ENCODE measurements at regions not wholly inside any gene's neighbourhood (a gene's known extent, or its start where the extent isn't known, plus 50 kb on each side); places are given as distances from the start of the nearest gene placed in this dataset.
A peak's percentile ranks its signal among the peaks of the same experiment; 100 is the strongest.

- no peak for DNase-seq
- intact Hi-C loops (cut with DNase I) = no loop called here
- H3K27ac ChIP-seq = no peak overlapping the region
- no peak for TF ChIP-seq POLR2AphosphoS5 (IDR thresholded peaks at IDR 0.05)
- no peak for TF ChIP-seq EP300 (IDR thresholded peaks at IDR 0.05)
- TF ChIP-seq, protein P1, sequence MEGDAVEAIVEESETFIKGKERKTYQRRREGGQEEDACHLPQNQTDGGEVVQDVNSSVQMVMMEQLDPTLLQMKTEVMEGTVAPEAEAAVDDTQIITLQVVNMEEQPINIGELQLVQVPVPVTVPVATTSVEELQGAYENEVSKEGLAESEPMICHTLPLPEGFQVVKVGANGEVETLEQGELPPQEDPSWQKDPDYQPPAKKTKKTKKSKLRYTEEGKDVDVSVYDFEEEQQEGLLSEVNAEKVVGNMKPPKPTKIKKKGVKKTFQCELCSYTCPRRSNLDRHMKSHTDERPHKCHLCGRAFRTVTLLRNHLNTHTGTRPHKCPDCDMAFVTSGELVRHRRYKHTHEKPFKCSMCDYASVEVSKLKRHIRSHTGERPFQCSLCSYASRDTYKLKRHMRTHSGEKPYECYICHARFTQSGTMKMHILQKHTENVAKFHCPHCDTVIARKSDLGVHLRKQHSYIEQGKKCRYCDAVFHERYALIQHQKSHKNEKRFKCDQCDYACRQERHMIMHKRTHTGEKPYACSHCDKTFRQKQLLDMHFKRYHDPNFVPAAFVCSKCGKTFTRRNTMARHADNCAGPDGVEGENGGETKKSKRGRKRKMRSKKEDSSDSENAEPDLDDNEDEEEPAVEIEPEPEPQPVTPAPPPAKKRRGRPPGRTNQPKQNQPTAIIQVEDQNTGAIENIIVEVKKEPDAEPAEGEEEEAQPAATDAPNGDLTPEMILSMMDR (IDR thresholded peaks at IDR 0.05) = no peak
- TF ChIP-seq POLR2A (IDR thresholded peaks at IDR 0.05) = no peak
- H3K27me3 ChIP-seq = no peaks in the 10 kb centered on the region
- WGBS, 2 donors = 16 to 58% methylated on average over 2 of the region's 2 CpGs
- no peaks in the 10 kb centered on the region for H3K4me1 ChIP-seq
- H3K4me3 ChIP-seq = no peak overlapping the region
- H3K36me3 ChIP-seq = no peaks in the 10 kb centered on the region
- no peaks in the 10 kb centered on the region for H3K9me3 ChIP-seq
These were observed 52.8 kb downstream of the PPP1R2C start for GRCh38 chrX:42725196-42725595.

DNA sequence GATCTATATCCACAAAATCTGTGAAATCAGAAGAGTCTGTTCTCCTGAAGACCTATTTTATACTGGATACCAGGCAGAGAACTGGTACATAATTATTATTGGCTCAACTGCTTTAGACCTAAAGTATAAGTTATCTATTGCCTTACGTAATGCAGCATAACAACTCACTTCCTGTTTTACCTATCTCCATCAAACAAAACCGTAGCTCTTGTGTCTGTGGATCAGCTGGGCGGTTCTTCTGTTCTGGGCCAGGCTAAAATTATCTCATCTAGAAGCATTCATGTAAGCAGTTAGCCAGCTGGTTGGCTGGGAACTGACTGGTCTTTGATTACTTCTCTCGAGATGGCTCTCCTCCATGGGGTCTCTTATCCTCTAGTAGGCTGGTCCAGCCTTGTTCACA is 57.8 kb downstream of the PPP1R2C start:
- no peaks in the 10 kb centered on the region for H3K9me3 ChIP-seq

DNA sequence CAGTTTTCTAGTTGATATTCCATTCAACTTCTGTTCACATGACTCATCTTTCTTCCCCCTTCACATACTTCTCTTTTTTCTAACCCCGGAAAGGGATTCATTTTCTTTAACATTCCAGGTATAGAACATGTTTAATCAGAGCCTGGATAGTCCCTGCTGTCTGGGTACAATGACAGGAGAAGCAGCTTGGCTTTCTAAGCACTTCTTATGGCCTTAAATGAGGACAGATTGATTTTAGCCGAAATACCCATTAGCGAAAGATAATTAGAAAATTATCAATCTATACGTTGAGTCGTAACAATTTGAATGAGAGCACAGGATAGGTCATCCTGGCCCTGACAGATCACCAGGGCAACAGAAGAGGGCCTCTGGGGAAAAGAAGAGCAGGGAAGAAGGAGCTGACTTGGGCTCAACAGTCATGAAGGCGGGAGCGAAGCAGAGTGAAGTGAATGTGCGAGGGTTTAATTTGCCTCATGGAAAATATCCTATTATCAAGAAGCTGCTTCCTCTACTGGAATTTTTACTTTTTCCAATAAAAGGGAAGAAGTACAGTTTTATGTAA is 62.2 kb downstream of the PPP1R2C start:
- intact Hi-C loops (cut with DNase I) = no loop called here
- no peak overlapping the region for H3K27ac ChIP-seq
- no peaks in the 10 kb centered on the region for H3K36me3 ChIP-seq
- H3K27me3 ChIP-seq = no peaks in the 10 kb centered on the region
- WGBS, 2 donors = 74 to 85% methylated on average over 8 of the region's 8 CpGs
- DNase-seq = no peak
- H3K4me1 ChIP-seq = no peaks in the 10 kb centered on the region
- no peaks in the 10 kb centered on the region for H3K9me3 ChIP-seq
- H3K4me3 ChIP-seq = no peak overlapping the region
- TF ChIP-seq, protein P1 (IDR thresholded peaks at IDR 0.05) = no peak
- no peak for TF ChIP-seq POLR2A (IDR thresholded peaks at IDR 0.05)
- TF ChIP-seq EP300 (IDR thresholded peaks at IDR 0.05) = no peak
- no peak for TF ChIP-seq POLR2AphosphoS5 (IDR thresholded peaks at IDR 0.05)

More for the DNA sequence above, 57.8 kb downstream of the PPP1R2C start:
- H3K4me1 ChIP-seq = no peaks in the 10 kb centered on the region
- no peak for DNase-seq
- H3K27me3 ChIP-seq = no peaks in the 10 kb centered on the region
- H3K4me3 ChIP-seq = no peak overlapping the region
- intact Hi-C loops (cut with DNase I) = no loop called here
- whole genome bisulfite sequencing, 2 donors = 71 to 85% methylated on average over 4 of the region's 4 CpGs
- H3K36me3 ChIP-seq = no peaks in the 10 kb centered on the region
- TF ChIP-seq POLR2AphosphoS5 (IDR thresholded peaks at IDR 0.05) (no peak), POLR2A (IDR thresholded peaks at IDR 0.05) (no peak), EP300 (IDR thresholded peaks at IDR 0.05) (no peak)
- TF ChIP-seq, protein P1 (IDR thresholded peaks at IDR 0.05) = no peak
- H3K27ac ChIP-seq = no peak overlapping the region

DNA sequence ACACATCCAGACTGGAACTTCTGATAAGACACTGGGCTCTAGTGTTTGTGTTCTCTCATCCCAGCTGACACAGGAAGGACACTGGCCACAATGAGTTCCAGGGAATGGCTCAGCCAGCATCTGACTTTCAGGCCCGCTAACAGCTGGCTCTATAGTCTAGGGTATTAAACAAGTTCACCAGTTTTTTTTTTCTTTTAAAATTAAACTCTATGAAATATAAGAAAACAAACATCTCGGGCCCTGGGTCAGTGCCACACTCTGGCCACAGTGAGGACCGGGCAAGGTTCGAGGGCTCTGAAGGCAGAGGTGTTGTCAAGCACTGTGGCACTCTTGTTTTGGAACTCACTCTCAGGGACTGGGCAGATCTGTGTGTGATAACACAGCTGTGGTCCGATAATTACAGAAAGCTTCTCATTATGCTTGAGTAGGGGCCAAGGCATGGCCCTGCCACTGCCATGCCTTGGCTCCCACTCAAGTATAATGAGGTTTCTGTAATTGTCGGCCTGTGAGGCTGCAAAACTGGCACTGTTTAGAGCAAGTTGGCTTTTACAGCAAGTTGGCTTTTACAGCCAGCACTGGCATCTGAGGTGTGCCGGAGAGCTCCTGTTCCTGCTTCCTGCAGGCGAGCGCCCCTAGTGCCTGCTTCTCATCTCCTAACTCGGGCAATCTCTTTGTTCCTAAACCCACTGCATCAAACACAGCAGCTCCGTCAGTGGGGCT is 62.8 kb downstream of the PPP1R2C start:
- Histone ChIP-seq H3K4me1 (no peaks in the 10 kb centered on the region), H3K27ac (no peak overlapping the region), H3K9me3 (no peaks in the 10 kb centered on the region), H3K27me3 (no peaks in the 10 kb centered on the region), H3K36me3 (no peaks in the 10 kb centered on the region), H3K4me3 (no peak overlapping the region)
- 14 to 36% methylated on average over 11 of the region's 11 CpGs for WGBS, 2 donors
- intact Hi-C loops (cut with DNase I) = no loop called here
- TF ChIP-seq POLR2AphosphoS5 (IDR thresholded peaks at IDR 0.05) (no peak), EP300 (IDR thresholded peaks at IDR 0.05) (no peak), POLR2A (IDR thresholded peaks at IDR 0.05) (no peak)
- TF ChIP-seq, protein P1 (IDR thresholded peaks at IDR 0.05) = peak in 1 of 4 experiments; percentile 34
- peak; percentile 63 for DNase-seq

Measured in sigmoid colon (tissue), 6 donors.